Ishikawa (cell line): ENCODE measurements at regions not wholly inside any gene's neighbourhood (a gene's known extent, or its start where the extent isn't known, plus 50 kb on each side); places are given as distances from the start of the nearest gene placed in this dataset.

Source experiments
- CEBPB ChIP-seq: IDR thresholded peaks from 2 replicates; pipeline ENCODE4 v1.6.1; 2012
- EGR1 ChIP-seq: IDR thresholded peaks from 2 replicates; pipeline ENCODE4 v1.6.1; 2012
- EP300 ChIP-seq: IDR thresholded peaks from 2 replicates; pipeline ENCODE4 v1.6.1; 2012; ENCODE audit warnings: borderline replicate concordance
- NFIC ChIP-seq: IDR thresholded peaks from 2 replicates; pipeline ENCODE4 v1.6.1; 2012
- RAD21 ChIP-seq: IDR thresholded peaks from 2 replicates; pipeline ENCODE4 v1.6.1; 2012; ENCODE audit warnings: low read depth
- TCF12 ChIP-seq: IDR thresholded peaks from 2 replicates; pipeline ENCODE4 v1.6.1; 2012; ENCODE audit warnings: low read depth
- TEAD4 ChIP-seq: IDR thresholded peaks from 2 replicates; pipeline ENCODE4 v1.6.1; 2012
- YY1 ChIP-seq: IDR thresholded peaks from 2 replicates; pipeline ENCODE4 v1.6.1; 2012; ENCODE audit warnings: low read depth
- ZBTB7A ChIP-seq: IDR thresholded peaks from 2 replicates; pipeline ENCODE4 v1.6.1; 2012; ENCODE audit warnings: low read depth
- TF ChIP-seq, protein P1 (sequence below): IDR thresholded peaks from 2 replicates; pipeline ENCODE4 v1.6.1; 2012; ENCODE audit warnings: low read depth, mild to moderate bottlenecking
- TF ChIP-seq, protein P2 (sequence below): IDR thresholded peaks from 2 replicates; pipeline ENCODE4 v1.6.1; 2012
- TF ChIP-seq, protein P3 (sequence below): IDR thresholded peaks from 2 replicates; pipeline ENCODE4 v1.6.1; 2012

DNA sequence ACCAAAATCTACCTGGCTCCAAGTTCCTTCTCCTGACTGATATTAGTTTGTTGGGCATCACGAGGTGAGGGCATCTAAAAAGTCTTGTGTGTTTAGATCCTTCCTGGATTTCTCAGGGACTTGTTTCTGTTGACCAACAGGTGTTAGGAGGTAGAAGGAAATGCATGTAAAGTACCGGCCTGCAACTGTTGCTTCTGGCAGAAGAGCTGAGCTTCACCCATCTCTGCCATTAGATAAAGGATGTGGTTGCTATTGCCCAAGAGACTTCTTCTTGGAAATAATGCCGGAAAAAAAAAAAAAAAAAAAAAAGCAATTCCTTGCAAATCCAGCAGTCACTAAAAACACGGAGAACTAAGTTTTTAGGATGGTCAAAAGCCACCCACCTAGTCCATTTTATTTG, 303.1 kb downstream of the CDH26 start:
- TF ChIP-seq TCF12 = no peak
- TF ChIP-seq, protein P1, sequence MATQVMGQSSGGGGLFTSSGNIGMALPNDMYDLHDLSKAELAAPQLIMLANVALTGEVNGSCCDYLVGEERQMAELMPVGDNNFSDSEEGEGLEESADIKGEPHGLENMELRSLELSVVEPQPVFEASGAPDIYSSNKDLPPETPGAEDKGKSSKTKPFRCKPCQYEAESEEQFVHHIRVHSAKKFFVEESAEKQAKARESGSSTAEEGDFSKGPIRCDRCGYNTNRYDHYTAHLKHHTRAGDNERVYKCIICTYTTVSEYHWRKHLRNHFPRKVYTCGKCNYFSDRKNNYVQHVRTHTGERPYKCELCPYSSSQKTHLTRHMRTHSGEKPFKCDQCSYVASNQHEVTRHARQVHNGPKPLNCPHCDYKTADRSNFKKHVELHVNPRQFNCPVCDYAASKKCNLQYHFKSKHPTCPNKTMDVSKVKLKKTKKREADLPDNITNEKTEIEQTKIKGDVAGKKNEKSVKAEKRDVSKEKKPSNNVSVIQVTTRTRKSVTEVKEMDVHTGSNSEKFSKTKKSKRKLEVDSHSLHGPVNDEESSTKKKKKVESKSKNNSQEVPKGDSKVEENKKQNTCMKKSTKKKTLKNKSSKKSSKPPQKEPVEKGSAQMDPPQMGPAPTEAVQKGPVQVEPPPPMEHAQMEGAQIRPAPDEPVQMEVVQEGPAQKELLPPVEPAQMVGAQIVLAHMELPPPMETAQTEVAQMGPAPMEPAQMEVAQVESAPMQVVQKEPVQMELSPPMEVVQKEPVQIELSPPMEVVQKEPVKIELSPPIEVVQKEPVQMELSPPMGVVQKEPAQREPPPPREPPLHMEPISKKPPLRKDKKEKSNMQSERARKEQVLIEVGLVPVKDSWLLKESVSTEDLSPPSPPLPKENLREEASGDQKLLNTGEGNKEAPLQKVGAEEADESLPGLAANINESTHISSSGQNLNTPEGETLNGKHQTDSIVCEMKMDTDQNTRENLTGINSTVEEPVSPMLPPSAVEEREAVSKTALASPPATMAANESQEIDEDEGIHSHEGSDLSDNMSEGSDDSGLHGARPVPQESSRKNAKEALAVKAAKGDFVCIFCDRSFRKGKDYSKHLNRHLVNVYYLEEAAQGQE = no peak
- TF ChIP-seq, protein P2, sequence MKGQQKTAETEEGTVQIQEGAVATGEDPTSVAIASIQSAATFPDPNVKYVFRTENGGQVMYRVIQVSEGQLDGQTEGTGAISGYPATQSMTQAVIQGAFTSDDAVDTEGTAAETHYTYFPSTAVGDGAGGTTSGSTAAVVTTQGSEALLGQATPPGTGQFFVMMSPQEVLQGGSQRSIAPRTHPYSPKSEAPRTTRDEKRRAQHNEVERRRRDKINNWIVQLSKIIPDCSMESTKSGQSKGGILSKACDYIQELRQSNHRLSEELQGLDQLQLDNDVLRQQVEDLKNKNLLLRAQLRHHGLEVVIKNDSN = no peak
- TF ChIP-seq EP300 = no peak
- no peak for TF ChIP-seq ZBTB7A
- TF ChIP-seq, protein P3, sequence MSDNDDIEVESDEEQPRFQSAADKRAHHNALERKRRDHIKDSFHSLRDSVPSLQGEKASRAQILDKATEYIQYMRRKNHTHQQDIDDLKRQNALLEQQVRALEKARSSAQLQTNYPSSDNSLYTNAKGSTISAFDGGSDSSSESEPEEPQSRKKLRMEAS = no peak
- no peak for TF ChIP-seq TEAD4
- TF ChIP-seq RAD21 = no peak
- no peak for TF ChIP-seq NFIC
- no peak for TF ChIP-seq CEBPB
- TF ChIP-seq EGR1 = no peak
- no peak for TF ChIP-seq YY1
